Small intestine (tissue), 7 donors: ENCODE measurements at regions not wholly inside any gene's neighbourhood (a gene's known extent, or its start where the extent isn't known, plus 50 kb on each side); places are given as distances from the start of the nearest gene placed in this dataset.
"Not testable (repeated sequence)": the region's sequence is repeated elsewhere in the genome, so short reads cannot be mapped to it uniquely, and the experiment has no call there.

Source experiments
- DNase-seq, 2 donors: peaks; one replicate each; pipeline versions ENCODE4 v3.0.0 to v3.0.0-alpha.2; 2013
- FAIRE-seq: peaks from 2 replicates; lab custom pipeline; 2012; peaks lifted over from hg19 to GRCh38; lab: Jason Lieb, UNC
- H3K27ac ChIP-seq, 3 donors: one replicate each; pipeline ENCODE4 v1.5.1; 2013; ENCODE audit warnings: low read length in 2 of 3, mild to moderate bottlenecking in 2 of 3, control low read depth in 1 of 3, inconsistent platforms in 1 of 3, low read depth in 1 of 3, moderate library complexity in 1 of 3
- H3K27me3 ChIP-seq, 3 donors: one replicate each; pipeline ENCODE4 v1.6.1; 2013; ENCODE audit warnings: low read length in 3 of 3, inconsistent platforms in 1 of 3; ENCODE audit not compliant: control insufficient read depth in 3 of 3, insufficient read depth in 3 of 3
- H3K36me3 ChIP-seq, 3 donors: one replicate each; pipeline ENCODE4 v1.6.1; 2013; ENCODE audit warnings: low read length in 3 of 3, inconsistent platforms in 1 of 3, low read depth in 1 of 3, mild to moderate bottlenecking in 1 of 3, moderate library complexity in 1 of 3; ENCODE audit not compliant: control insufficient read depth in 3 of 3, insufficient read depth in 2 of 3
- H3K4me1 ChIP-seq, 3 donors: one replicate each; pipeline ENCODE4 v1.6.1; 2013; ENCODE audit warnings: low read length in 2 of 3, inconsistent platforms in 1 of 3, low read depth in 1 of 3, mild to moderate bottlenecking in 1 of 3, moderate library complexity in 1 of 3; ENCODE audit not compliant: control insufficient read depth in 3 of 3, insufficient read depth in 2 of 3
- H3K4me3 ChIP-seq, 3 donors: one replicate each; pipeline ENCODE4 v1.5.1; 2013; ENCODE audit warnings: low read length in 3 of 3, control low read depth in 1 of 3, inconsistent platforms in 1 of 3, low read depth in 1 of 3, mild to moderate bottlenecking in 1 of 3, moderate library complexity in 1 of 3
- H3K9me3 ChIP-seq, 2 donors: one replicate each; pipeline ENCODE4 v1.6.1; 2013; ENCODE audit warnings: low read depth in 1 of 2, low read length in 1 of 2; ENCODE audit not compliant: control insufficient read depth in 2 of 2, insufficient read depth in 1 of 2
- WGBS, 3 donors: extraction: QIAGEN DNeasy Blood & Tissue Kit; methylation state at CpG; one replicate each; pipeline ENCODE4 v1.1.7; 2013; 5-methylcytosine and 5-hydroxymethylcytosine counted together
- donor health status: healthy with polysubstance abuse.
- donor health status: control.
- donor health status: control.
- donor health status: Bipolar disorder and iron deficiency.
- donor health status: healthy.

- not testable (repeated sequence) for H3K27ac ChIP-seq, H3K27me3 ChIP-seq, DNase-seq, H3K9me3 ChIP-seq, H3K36me3 ChIP-seq, H3K4me1 ChIP-seq, H3K4me3 ChIP-seq, FAIRE-seq
- 53 to 65% (median 53%) methylated on average over 4 of the region's 4 CpGs for WGBS, 3 donors
Measured at GRCh38 chr16:18213810-18214209, 122.7 kb downstream of the NPIPA8 start.

- not testable (repeated sequence) for DNase-seq, H3K9me3 ChIP-seq, H3K27me3 ChIP-seq, FAIRE-seq, H3K4me3 ChIP-seq, H3K36me3 ChIP-seq, H3K27ac ChIP-seq, H3K4me1 ChIP-seq
- 83 to 98% (median 91%) methylated on average over 3 of the region's 4 CpGs for WGBS, 3 donors
Measured at GRCh38 chr16:18211505-18211904, 125.0 kb downstream of the NPIPA8 start.

GRCh38 chr16:18204786-18205185, 131.8 kb downstream of the NPIPA8 start:
- not testable (repeated sequence) for H3K27ac ChIP-seq, H3K4me1 ChIP-seq, H3K9me3 ChIP-seq, H3K36me3 ChIP-seq, FAIRE-seq, DNase-seq, H3K27me3 ChIP-seq, H3K4me3 ChIP-seq
- WGBS, 3 donors, result no CpG with 5 or more reads among the region's 1 CpG

GRCh38 chr16:18204309-18204708, 132.2 kb downstream of the NPIPA8 start:
- not testable (repeated sequence) for DNase-seq, H3K4me3 ChIP-seq, H3K9me3 ChIP-seq, H3K27me3 ChIP-seq, FAIRE-seq, H3K4me1 ChIP-seq, H3K36me3 ChIP-seq, H3K27ac ChIP-seq
- WGBS, 3 donors, result 63 to 66% (median 66%) methylated on average over 2 of the region's 3 CpGs

- H3K36me3 ChIP-seq, H3K27me3 ChIP-seq, H3K4me1 ChIP-seq, H3K9me3 ChIP-seq, H3K4me3 ChIP-seq, FAIRE-seq, H3K27ac ChIP-seq, DNase-seq: not testable (repeated sequence)
- 71 to 83% (median 80%) methylated on average over 3 of the region's 3 CpGs for WGBS, 3 donors
Measured at GRCh38 chr16:18201511-18201910, 135.0 kb downstream of the NPIPA8 start.

GRCh38 chr16:18192389-18192788, 144.1 kb downstream of the NPIPA8 start:
- 13 to 56% (median 36%) methylated on average over 1 of the region's 2 CpGs for WGBS, 3 donors
- H3K27me3 ChIP-seq, H3K4me3 ChIP-seq, DNase-seq, H3K27ac ChIP-seq, FAIRE-seq, H3K9me3 ChIP-seq, H3K4me1 ChIP-seq, H3K36me3 ChIP-seq: not testable (repeated sequence)

GRCh38 chr16:18190179-18190578, 146.4 kb downstream of the NPIPA8 start:
- not testable (repeated sequence) for H3K27ac ChIP-seq, H3K4me3 ChIP-seq, H3K36me3 ChIP-seq, FAIRE-seq, DNase-seq, H3K4me1 ChIP-seq, H3K9me3 ChIP-seq, H3K27me3 ChIP-seq
- 26 to 50% (median 45%) methylated on average over 1 of the region's 8 CpGs for WGBS, 3 donors

GRCh38 chr16:18184755-18185154, 151.8 kb downstream of the NPIPA8 start:
- H3K27me3 ChIP-seq, H3K4me1 ChIP-seq, H3K36me3 ChIP-seq, DNase-seq, H3K27ac ChIP-seq, H3K4me3 ChIP-seq, H3K9me3 ChIP-seq, FAIRE-seq: not testable (repeated sequence)
- 75 to 97% (median 91%) methylated on average over 2 to 7 of the region's 15 CpGs for WGBS, 3 donors

GRCh38 chr16:18181028-18181427, 155.5 kb downstream of the NPIPA8 start:
- not testable (repeated sequence) for H3K27me3 ChIP-seq, H3K27ac ChIP-seq, H3K4me3 ChIP-seq, H3K9me3 ChIP-seq, DNase-seq, H3K36me3 ChIP-seq, H3K4me1 ChIP-seq, FAIRE-seq
- WGBS, 3 donors, result 25 to 65% (median 40%) methylated on average over 2 of the region's 6 CpGs
